ENCODE measurements at regions not wholly inside any gene's neighbourhood (a gene's known extent, or its start where the extent isn't known, plus 50 kb on each side); places are given as distances from the start of the nearest gene placed in this dataset.
A peak's percentile ranks its signal among the peaks of the same experiment; 100 is the strongest.
"Not testable (repeated sequence)": the region's sequence is repeated elsewhere in the genome, so short reads cannot be mapped to it uniquely, and the experiment has no call there.

- DNase-seq, result no peak
Measured at GRCh38 chr18:73088445-73088844, 220.7 kb upstream of the NETO1 start.

DNA sequence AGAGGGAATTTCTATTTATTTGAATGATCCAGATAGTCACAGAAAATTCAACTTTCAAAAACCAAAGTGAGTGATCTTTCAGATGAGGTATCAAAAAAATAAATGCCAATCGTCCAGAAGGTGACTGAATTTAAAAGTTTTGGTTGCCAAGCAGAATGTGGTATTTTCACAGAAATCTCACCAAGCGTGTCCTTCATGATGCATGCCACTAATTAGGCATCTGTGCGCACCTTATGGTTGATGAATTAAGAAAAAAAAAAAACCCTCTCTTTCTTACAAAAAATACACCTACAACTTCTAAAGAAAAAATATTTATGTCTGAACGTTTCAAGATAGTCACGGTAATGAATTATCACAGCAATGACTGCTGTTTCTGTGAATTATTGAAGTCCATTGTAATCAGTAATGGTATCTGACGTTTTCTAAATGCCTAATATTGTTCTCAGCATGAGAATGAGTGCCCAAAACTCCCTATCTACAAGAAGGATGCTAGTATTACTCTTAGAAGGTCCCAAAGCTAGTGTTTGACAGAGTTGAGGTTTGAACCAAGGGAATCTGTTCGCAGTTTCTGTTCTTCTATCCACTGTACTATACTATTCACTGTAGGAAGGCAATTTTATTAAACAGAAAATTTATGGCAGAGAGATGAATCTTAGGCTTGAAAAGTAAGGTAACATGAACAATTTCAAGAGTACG is 219.6 kb upstream of the NETO1 start:
- DNase-seq, result no peak

GRCh38 chr18:73079920-73080319 is 212.1 kb upstream of the NETO1 start:
- no peak for DNase-seq

GRCh38 chr18:73060666-73061288 is 193.0 kb upstream of the NETO1 start:
- DNase-seq, result no peak

DNA sequence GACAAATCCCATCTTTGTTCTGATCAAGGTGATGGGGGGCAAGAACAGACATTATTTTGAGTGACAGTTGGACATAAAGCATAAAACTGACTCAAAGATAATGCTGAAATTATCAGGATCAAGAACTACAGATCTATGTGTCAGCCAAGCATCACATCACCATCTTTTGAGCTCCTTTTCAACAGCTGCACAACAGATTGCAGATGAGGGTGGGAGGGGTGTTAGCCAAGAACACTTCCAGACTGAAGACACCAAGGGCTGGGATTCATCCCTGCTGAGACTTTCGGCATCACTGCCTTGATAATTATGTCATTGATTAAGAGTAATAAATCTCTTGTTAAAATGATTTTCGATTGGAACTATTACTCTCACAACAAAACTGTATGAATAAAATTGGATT is 191.5 kb upstream of the NETO1 start:
- DNase-seq, result no peak

- no peak for DNase-seq
Measured at GRCh38 chr18:73047688-73048087, 179.9 kb upstream of the NETO1 start.

GRCh38 chr18:73045037-73045436 is 177.2 kb upstream of the NETO1 start:
- DNase-seq, result no peak

- no peak for DNase-seq
Measured at GRCh38 chr18:73043611-73044010, 175.8 kb upstream of the NETO1 start.

DNA sequence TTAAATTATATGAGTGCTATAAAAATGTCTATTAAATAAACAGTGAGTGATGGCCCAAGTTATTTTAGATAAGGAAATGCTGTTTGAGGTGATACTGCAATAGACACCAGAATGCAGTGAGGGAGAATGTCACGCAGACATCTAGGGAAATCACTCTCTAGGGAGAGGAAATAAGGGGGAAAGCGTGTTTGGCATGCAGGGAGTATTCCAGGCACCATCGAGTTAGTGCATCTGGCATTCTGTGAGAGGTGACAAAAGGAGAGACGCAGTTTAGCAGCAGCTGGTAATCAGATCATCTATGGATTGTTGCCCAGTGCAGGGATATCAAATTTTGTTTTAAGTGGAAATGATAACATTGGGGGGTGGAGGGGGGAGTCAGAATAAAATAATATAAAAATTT is 175.4 kb upstream of the NETO1 start:
- no peak for DNase-seq

DNA sequence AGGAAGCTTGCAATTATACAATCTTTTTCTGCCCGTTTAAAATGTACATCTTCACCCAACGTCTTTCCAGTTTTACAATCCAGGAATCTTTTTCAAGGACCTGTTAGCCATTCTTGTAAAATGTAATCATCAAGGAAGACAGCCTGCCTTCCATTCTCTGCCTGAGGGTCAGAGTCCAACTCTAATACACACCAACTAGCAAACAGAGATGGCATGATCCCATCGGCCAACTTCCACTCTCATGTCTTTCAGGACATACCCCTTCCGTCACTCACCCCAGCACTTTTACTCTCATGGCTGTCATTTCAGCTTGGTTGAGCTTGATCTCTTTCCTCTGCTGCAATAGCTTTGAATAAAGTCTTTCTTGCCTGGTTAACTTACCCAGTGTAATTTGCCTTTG is 172.5 kb upstream of the NETO1 start:
- DNase-seq, result no peak

- no peak for DNase-seq
Measured at GRCh38 chr18:73038336-73038735, 170.5 kb upstream of the NETO1 start.

GRCh38 chr18:73023975-73024374 is 156.2 kb upstream of the NETO1 start:
- DNase-seq, result no peak

GRCh38 chr18:73009691-73010090 is 141.9 kb upstream of the NETO1 start:
- no peak for DNase-seq

- DNase-seq, result no peak
Measured at GRCh38 chr18:73007915-73008308, 140.1 kb upstream of the NETO1 start.

DNA sequence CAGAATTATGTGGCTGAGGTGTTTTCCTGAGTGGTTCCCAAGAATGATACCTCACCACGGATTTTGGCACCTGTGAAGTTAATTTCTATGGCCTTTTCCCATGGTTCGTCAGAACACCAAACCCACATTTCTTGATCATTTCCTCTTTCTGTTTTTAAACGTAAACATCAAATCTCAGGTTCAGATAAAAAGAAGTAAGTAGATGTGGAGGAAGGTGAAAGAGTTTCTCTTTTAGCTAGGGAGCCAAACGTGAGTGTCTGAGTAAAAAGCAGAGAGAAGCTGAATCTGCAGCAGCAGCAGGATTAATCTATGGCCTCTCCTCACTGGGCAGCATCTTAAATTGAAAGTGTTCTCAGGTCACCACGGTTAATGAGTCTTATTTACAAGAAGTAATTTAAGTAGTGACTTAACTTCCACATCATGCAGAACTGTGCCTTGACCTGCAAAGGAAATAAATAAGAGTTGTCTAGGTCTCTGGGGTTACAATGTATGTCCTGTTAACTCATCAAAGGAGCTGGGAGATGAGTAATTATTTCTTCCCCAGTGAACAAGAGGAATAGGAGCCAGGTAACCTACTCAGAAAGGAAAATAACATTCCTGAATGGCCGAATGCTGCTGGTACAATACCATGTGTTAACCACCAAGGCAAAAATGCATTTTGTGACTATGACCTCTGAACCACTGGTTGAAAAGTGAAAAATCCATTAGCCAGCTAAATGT is 139.6 kb upstream of the NETO1 start:
- peak; percentile 7 for DNase-seq

DNA sequence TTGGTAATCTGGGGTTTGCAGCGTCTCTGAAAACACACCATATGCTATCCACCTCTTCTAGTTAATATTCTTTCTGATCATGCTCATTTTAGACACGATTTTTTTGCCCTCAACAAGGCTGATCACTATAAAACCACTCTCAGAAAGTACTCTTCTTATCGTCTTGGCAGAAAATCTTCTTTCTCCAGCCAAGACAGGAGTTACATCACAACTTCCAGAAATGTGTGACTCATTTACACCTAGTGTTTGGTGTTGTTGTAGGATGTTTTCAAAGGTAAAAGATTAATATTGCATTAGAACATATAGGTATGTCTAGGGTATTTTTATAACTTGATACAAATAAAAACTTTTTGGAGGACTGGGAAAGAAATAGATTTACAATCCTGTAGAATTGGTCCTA is 138.5 kb upstream of the NETO1 start:
- DNase-seq, result no peak

DNA sequence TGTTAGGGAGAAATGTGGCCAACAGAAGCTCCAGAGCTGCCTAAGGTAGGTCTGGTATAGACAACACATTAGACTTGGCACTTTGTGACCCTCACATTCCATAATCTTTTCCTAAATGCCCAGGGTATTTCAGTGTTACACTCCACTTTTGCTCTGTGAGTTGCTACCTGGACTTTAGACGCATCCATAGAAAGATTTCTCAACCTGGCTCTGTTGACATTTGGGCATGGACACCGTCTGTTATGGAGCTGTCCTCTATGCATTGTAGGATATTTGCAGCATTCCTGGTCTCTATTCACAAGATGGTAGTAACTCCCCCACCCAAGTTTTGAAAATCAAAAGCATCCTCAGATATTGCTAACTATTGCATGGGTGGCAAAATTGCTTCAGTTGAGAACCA is 136.5 kb upstream of the NETO1 start:
- no peak for DNase-seq

- DNase-seq, result no peak
Measured at GRCh38 chr18:72999971-73000607, 132.3 kb upstream of the NETO1 start.

DNA sequence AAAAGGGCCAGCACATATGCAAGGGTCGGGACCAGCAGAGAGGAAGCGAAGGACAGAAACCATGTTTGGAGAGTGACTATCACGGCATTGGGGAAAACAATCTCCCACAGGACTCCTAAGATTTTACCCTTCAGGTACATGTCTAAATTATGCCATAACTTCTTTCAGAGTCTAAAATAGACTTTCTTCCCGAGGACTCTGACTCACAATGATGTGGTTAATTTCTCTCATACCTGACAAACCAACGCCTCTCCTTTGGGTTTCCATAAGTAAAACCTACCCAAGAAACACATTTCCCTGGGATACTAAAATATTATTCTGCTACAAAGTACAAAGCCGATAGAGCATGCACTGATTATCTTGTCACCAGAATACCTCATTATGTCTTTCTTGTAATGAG is 127.8 kb upstream of the NETO1 start:
- DNase-seq, result no peak

DNA sequence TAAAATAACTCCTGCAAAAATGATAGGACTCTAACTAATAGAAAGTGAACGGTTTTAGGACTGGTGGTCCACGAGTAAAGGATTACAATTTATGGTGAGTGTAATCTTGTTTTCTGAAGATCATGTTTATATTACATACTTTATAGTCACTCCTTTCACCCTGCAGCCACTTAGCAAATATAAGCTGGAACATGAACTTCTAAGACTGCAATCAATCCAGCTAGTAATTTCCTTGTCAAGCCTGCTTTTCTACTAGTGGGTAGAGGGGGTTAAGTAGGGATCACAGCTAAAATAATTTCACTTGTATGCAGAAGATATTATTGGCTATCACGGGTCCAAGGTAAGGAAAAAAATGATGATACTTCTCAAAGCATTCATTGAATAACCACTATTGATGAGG is 125.5 kb upstream of the NETO1 start:
- no peak for DNase-seq

DNA sequence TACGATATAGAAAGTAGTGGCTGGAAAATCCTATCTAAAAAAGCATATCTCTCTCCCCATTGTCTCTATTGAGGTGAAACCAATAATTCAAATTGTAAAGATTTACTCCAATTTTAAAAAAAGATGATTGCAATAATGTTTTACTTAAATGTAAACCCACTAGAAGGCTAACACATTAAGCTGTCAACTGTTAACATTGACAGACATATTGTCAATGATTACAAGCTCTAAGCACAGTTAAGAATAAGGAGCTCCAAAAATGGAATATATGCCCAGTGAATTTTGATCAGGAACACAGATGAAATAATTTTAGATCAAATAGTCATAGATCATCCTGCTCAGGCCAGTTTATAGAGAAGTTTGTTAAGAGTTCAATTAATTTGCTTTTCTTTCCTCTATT is 123.6 kb upstream of the NETO1 start:
- DNase-seq, result no peak

GRCh38 chr18:72987570-72987969 is 119.8 kb upstream of the NETO1 start:
- not testable (repeated sequence) for DNase-seq

DNA sequence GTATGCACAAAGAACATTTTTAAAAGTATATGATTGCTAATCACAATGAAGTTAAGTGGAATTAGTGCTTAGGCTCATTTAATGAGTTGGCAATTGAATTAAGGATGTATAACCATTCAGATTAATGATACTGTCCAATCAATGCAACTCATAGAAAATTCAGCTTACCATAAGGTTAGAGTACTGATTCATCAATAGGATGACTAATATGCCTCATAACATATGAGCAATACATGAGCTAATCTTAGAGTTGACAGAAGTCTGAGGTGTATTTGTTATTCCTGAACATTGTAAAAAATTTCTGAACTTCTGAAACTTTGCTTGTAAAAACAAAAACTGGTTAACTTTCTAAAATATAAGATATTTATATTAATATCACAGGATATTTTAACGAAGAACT is 118.3 kb upstream of the NETO1 start:
- no peak for DNase-seq

All from right kidney (tissue), 1 donor.